B cell (primary cell): ENCODE measurements at regions not wholly inside any gene's neighbourhood (a gene's known extent, or its start where the extent isn't known, plus 50 kb on each side); places are given as distances from the start of the nearest gene placed in this dataset.

Experiments used
- EZH2 ChIP-seq: IDR thresholded peaks from 2 replicates; pipeline ENCODE4 v1.6.1; 2012; ENCODE audit warnings: borderline replicate concordance, low read depth, mild to moderate bottlenecking, moderate library complexity, low read length; ENCODE audit not compliant: insufficient read depth, poor library complexity, severe bottlenecking
- TF ChIP-seq, protein P1 (sequence below): fragments of 200-600 bp; IDR thresholded peaks from one replicate; pipeline ENCODE4 v1.8.0; 2022; ENCODE audit warnings: antibody characterized with exemption, mild to moderate bottlenecking

- no peak for TF ChIP-seq EZH2
- TF ChIP-seq, protein P1, sequence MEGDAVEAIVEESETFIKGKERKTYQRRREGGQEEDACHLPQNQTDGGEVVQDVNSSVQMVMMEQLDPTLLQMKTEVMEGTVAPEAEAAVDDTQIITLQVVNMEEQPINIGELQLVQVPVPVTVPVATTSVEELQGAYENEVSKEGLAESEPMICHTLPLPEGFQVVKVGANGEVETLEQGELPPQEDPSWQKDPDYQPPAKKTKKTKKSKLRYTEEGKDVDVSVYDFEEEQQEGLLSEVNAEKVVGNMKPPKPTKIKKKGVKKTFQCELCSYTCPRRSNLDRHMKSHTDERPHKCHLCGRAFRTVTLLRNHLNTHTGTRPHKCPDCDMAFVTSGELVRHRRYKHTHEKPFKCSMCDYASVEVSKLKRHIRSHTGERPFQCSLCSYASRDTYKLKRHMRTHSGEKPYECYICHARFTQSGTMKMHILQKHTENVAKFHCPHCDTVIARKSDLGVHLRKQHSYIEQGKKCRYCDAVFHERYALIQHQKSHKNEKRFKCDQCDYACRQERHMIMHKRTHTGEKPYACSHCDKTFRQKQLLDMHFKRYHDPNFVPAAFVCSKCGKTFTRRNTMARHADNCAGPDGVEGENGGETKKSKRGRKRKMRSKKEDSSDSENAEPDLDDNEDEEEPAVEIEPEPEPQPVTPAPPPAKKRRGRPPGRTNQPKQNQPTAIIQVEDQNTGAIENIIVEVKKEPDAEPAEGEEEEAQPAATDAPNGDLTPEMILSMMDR = no peak
Observed at GRCh38 chr5:112647428-112647827, 90.3 kb upstream of the APC start.
